Hematopoietic multipotent progenitor cell (in vitro differentiated cells): ENCODE measurements at regions not wholly inside any gene's neighbourhood (a gene's known extent, or its start where the extent isn't known, plus 50 kb on each side); places are given as distances from the start of the nearest gene placed in this dataset.

ENCODE experiments used
- DNase-seq, 3 donors: peaks; one replicate each; pipeline ENCODE4 v3.0.0-alpha.2; 2011 to 2015; ENCODE audit warnings: low read depth in 2 of 3, low spot score in 2 of 3

DNA sequence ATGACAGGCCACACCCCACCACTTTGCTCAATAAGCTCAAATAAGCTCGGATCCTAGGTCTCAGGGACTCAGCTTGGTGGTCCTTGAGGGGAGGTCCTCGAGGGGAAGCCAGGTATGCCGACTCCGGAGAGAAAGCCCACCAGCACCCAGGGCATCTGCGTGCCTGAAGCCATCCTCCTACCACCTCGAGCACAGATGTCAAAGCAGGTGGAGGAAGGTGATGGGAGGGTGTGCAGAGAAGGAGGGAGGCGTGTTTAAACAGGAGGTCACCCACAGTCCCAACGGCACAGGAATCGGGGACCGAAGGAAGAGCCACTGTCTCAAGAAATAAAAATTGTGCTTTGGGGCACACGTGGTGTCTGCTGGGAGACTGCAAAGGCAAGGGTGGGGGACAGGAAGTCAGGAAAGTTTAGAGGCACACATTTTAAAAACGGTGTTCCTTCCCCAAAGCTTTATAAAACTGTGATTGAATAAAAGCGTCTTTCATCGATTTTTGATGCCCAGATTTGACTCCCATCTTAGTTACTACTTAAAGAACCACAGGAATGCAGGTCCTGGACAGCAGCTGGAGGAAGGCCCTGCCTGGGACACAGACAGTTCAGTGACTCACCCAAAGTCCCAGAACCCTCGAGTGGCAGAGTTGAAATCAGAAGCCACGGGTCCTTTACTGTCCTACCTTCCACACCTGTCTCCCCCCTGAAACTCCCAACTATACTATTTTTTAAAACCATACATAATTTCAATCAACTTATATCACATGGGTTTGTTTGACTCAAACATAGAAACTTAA lies 221.0 kb upstream of the PDE10A start:
- DNase-seq = no peak

DNA sequence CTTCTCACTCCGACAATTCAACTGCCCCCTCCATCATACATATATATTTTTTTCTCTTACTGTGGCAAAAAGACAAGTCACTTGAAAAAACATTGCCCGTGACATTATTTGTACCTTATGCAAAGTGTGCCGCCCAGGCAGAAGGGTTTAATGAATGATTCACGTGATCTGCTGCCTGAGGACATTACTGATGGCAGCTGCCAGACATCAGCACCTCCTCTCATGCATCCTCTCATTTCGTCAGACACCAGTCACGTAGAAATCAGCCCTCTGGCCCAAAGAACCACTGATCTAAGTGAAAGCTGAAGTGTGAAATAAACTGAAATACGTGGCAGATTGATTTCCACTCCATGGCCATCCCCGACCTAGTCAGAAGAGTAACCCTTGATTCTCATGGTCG lies 218.8 kb upstream of the PDE10A start:
- DNase-seq = no peak

DNA sequence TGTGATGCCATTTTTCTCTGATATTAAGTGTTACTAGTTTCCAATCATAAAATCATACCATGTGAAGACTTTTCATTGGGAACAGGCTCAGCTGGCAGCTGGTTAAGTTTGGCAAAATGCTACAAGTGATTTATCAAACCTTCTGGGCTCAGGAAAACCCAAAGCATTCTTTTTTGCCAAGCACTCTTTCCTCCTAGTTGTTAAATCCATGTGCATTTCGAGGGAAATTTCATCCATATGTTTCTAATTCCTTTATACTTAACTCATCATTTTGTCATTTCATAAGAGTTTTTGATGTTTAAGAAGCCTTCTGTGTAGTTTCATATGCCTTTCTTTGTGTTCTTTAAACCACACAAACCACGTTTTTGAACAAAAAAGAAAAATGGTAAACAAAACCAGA lies 217.6 kb upstream of the PDE10A start:
- DNase-seq = no peak

DNA sequence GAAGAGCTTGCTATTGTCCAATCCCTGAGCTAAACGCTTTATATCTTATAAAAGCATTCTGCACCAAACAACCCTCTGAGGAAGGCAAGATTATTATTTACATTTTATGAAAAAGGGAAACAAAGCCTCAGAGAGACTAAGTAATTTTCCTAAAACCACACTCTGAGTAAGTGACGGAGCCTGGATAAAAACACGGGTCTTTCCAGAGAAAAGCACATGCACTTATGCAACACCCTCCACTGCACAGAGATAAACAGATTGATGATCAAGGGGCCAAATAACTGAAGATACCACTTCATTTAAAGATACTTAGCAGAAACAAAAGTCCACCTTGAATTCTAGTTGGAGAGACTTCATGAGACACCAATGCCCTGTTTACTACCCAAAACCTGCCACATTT lies 214.7 kb upstream of the PDE10A start:
- DNase-seq = no peak

DNA sequence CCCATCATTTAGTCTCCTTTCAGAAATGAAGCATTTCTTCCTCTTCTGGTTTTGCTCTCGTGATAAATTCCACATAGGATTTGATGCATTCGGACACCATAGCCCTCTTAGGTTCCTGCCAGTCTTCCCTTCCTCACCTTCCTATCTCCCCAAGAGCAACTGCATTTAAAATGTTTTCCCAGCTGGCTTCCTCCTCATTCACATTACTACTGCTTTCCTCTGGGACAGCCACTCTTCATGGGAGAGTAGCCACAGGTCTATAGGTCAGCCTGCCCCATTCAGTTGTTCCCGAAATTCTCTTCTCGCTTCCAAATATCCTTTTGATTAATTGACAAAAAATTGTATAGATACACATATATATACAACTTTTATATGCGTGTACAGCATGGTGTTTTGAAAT lies 214.2 kb upstream of the PDE10A start:
- DNase-seq = no peak

DNA sequence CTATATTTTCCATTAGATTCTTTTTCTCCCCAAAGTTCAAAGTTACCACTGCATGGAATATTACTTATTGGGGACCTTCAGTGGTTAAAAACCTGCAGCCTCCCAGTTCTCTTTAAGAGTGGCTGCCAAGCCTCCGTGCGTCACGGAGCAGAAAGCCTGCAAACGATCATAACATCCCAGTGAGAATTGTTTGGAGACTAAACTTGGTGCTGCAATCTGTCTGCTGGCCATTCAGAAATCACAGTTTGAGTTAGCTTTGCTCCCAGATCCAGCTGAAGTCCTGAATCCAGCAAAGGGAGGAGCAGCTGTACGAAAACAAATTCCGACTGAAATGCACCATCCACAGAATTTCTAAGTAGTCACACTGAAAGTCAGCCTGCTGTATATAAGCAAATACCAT lies 213.5 kb upstream of the PDE10A start:
- no peak for DNase-seq

DNA sequence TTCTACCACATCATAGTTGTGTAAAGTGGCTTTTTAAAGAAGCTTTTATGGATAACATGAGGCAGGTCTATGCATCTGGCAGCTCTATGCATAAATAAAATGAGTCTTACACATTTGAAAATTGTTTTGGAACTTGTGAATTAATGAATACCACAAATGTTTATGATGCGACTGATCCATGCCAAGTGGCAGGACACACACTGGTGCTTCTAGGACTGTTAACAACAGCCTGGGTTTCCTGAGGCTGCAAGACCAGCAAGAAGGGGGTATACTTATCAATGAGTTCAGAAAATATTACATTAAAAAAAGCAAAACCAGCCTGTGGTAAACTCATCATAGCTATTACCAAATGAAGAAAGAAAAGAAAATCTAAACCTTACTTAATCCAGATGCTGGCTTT lies 212.9 kb upstream of the PDE10A start:
- no peak for DNase-seq

DNA sequence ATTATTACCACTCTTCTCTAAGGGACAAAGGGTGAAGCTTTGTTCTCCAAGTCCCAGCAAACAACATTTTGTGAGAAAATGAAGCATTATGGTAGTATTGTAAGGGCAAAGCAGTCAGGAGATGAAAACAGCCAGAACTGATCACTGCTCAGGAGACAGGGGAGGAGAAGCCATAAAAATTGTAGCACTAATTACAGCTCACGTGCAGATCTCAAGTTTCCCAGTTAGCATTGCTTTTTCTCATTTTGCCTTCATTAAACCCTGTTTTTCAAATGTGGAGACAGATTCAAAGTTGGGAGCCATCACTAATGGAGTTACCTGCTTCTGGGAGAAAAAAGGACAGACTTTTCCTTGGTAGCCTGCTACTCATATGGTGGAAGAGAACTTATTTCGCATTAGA lies 210.9 kb upstream of the PDE10A start:
- DNase-seq = no peak

DNA sequence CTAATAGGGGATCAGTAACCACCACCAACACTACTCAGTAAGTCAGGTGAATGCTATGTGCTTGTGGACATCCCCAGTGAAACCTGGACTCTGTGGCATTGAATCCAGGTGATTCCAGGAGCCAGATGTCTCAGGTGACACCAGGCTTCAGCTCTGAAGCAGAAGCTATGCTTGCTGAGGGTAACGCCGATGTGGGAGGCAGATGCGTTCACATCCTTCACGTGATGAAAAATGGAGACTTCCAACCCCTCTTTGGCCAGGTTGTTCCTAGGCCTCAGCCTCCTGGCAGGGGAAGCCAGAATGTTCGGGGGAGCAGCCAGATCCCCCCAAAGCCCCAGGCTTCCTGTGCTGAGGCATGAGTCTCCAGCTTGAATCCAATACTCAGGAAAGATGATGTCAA lies 209.8 kb upstream of the PDE10A start:
- DNase-seq = no peak

DNA sequence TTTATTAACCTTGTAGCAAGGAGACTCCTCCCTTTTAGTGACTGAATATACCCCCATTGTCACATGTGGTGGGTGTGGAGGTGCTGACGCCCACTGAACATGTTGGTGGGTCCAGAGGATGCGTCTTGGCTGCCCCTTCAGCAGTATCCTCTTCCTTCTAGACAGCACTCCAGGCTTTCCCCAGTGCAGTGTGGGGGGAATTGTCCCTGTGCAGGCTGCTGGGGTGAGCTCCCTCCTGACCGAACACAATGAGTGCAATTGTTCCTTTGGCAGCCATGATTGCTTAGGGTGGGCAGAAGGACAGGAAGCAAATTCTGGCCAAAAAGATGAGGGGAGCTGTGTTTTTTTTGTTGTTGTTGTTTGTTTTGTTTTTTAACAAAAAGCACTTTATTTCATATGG lies 209.3 kb upstream of the PDE10A start:
- DNase-seq = no peak

DNA sequence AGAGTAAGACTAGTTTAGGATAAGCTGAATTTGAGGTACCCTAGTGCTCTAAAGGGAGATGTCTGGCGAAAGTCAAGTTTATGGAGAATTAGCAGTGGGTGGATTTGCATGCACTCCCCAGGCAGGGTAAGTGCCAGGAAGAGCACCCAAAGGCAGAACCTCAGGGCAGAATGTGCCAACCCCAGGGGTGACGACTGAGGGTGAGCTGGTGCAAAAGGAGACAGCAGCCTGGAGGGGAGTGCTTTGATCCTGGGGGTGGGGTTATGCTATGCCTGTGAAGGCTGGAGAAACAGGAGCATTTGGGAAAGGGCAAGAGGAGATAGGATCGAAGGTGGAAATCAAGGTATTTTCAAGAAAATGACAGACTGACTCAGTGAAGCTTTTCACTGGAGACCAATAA lies 208.5 kb upstream of the PDE10A start:
- DNase-seq = no peak

DNA sequence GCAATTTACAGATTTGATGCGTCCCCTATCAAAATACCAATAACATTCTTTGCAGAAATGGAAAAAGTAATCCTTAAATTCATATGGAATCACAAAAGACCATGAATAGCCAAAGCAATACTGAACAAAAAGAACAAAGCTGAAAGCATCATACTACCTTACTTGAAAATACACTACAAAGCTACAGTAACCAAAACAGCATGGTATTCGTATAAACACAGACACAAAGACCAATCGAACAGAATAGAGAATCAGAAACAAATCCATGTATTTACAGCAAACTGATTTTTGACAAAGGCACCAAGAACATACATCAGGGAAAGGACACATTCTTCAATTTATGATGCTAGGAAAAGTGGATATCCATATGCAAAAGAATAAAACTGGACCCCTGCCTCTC lies 206.5 kb upstream of the PDE10A start:
- no peak for DNase-seq

DNA sequence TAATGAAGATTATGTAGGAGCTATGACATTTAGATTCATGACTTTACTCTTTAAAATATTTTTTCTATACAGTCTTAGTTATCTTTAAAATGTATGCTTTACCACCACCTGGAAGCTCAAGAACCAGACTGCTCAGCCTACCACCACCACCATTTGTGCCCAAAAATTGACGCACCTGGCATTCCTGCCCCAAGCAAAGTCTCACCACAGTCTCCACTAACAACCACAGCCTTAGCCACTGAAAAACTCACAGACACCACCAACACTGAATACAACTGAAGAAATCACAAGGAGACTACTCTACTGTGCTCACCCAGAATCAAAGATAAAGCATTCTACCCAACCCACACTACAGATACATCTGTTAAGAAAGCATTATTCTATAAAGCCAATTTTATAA lies 201.9 kb upstream of the PDE10A start:
- DNase-seq = no peak

DNA sequence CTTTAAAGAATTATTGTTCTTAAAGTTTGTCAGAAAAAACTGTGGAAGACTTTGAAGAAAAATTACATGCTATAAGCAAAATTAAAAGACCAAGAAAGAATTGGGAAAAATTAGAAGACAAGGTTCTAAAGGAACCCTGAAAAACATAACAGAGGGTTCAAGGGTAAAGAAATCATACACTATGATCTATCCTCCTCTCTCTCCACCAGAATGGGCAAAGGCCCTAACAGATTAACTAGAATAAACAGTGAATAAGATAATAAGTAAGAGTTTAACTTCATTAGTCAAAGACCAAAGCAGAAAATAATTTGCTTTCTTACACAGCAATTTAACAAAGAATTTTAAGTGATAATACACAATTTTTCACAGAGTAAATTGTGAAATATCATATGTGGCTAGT lies 201.2 kb upstream of the PDE10A start:
- DNase-seq = no peak

DNA sequence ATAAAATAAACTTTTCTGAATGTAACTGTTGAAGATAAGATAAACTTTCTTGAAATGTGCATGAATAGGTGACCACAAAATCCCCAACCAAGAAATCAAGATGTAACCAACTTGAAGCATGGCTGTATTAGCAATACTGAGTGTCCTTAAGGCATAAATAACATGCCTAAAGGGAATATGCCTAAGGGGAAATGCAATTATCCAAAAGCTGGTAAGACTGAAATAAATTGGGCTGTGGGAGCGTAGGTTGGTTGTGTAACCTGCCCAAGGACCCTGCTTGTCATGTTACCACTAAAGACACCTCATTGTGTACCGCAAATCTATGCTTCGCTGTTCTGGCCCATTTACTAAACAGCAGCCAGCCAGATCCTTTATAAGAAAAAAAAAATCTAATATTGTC lies 200.8 kb upstream of the PDE10A start:
- no peak for DNase-seq

DNA sequence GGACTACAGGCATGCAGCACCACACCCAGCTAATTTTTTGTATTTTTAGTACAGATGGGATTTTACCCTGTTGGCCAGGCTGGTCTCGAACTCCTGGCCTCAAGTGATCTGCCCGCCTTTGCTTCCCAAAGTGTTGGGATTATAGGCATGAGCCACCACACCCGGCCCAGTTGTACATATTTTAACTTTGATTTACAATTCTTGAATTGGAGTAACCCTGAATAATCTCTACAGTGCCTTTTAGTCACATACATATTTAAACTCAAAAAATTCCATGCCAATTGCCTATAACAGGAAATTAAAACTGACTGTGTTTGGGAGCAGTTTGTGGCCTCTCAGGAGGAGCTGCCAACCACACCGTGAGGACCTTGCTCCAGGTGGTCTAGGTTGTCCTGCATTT lies 199.8 kb upstream of the PDE10A start:
- DNase-seq = no peak

DNA sequence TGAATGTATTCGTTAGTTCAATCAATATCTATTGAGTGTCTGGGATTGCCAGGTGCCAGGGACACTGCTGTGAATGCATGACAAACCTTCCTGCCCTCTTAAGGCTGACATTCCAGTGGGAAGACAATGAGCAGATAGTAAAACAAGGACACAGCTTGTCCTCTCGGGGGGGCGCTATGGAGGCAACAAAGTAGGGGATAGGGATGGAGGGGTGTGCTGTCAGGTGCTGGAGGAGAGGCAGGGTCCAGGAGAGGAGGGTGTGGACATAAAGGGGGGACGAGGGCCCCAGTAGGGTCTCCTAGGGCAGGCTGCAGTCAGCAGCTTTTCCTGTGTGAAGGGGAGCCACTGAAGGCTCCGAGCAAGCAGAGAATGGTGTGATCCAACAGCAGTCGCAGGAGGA lies 198.2 kb upstream of the PDE10A start:
- no peak for DNase-seq

DNA sequence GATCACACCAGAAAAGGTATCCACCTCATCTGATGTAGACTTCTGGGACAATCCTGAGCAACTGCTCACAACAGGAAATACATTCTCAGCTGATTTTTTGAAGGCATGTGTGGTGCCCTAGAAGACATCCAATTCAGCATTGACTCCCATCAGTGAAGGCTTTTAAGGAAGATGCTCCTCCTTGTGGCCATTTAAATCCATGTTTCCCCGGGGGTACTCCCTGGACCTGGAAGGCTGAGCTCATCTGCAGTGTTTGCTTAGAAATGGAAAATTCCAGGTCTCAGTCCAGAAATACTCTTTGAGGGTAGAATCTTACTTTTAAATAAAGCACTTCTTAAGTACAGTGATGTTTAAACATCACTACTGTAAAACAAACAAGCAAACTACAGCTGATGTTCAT lies 195.5 kb upstream of the PDE10A start:
- no peak for DNase-seq

DNA sequence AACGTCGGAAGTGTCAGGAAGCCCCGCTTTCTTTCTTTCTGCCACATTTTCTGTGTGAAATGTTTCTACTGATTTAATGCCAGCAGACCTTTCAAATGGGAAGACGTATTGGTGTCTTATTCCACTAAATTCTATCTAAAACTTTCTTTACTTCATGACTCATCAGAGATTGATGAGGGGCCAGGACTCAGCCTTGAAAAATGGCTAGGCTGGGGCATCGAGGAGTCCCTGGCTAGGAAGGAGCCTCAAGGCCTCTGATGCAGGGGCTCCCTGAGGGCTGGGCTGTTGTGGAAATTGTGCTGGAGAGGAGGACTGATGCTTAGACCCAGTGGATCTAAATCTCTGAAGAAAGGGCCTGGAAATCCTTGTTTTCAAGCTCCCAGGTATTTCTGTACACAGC lies 192.8 kb upstream of the PDE10A start:
- no peak for DNase-seq

DNA sequence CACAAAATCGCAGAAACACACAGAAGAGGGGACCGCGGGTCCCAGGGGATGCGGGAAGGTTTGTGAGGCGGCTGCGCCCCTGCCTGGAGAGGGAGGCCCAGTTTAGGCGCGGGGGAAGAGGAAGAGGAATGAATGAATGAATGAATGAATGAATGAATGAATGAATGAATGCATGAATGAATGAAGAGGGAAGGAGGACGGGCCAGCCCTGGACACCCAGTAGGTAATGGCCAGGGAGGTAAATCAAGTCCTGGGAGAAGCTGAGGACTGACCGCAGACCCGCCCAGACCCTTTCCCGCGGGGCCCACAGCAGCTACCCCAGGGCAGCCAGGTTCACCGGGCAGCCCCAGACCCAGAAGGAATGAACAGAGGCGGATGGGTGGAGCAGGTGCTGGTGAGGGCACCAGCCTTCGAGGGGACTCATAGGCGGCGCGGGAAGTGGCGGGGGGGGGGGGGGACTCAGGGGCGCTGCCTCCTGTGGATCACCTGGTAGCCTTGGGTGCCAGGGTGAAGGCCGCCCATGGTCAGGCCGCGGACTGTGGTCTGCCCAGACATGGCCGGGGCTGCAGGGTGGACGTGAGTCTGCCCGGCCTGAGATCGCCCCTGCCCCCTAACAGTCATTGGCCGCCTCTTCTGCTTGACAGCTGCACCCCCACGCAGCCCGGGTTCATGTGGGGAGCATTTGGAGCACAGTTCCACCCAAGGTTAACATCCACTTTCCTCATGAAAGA lies 192.0 kb upstream of the PDE10A start:
- DNase-seq = no peak

DNA sequence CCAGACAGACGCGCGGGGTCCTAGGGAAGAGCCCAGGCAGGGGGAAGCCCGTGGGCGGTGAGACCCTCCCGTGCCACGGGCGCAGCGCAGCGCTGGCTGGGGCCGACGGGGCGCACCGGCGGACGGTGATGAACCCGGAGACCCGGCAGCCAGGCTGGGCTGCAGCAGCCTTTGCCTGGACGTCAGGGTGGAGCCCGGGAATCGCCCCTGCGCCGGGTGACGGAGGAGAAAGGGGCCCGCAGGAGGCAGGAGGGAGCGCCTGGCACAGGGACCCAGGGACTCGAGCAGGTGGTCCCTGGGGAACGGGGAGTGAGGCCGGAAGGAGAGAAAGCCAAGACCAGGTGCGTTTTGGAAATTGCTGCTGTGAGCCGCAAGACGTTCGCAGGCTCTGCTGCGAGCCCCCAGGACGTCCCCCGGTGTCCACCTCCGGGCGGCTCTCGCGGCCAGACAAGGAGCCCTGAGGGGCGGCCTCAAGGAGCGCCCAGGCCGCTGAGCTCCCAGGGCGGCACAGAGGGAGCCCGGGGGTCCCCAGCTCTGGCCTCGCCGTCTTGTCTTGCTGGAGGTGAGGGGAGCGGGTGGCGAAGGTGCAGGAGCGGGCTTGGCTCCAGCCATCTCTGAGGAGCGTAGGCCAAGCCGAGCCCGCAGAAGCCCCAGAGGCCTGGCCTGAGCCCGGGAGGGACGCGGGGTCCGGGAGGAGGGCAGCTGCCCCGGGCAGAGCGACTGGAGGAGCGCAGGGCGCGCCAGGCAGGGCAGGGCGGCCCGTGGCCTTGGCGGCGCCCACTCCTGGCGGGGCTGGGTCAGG lies 191.2 kb upstream of the PDE10A start:
- DNase-seq = no peak

DNA sequence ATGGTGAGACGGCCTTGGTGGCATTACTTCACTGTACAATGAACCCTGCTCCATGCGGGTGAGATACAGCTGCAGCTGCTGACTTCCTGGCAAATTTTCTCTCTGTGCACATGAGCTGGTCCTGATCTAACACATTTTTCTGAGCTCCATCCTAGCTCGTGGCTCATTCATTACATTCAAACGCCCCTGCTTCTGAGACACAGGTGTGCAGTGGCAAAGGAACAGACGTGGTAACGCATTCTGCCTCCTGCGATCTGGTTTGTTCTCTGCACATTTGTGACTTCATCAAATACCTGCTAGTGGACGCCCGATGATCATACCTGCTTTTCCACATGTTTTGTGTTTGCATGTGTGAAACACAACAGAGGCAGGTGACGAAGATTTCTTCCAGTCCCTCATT lies 189.6 kb upstream of the PDE10A start:
- no peak for DNase-seq
